A549 (cell line): ENCODE measurements at regions not wholly inside any gene's neighbourhood (a gene's known extent, or its start where the extent isn't known, plus 50 kb on each side); places are given as distances from the start of the nearest gene placed in this dataset.
"Not testable (repeated sequence)": the region's sequence is repeated elsewhere in the genome, so short reads cannot be mapped to it uniquely, and the experiment has no call there.

Experiments
- ATAC-seq, 2 experiments: fragments of 200-7000 bp in 1 of 2; fragments of >200 bp in 1 of 2; cut with Nextera tagmentation in 1 of 2; cut with Tn5 transposase in 1 of 2; 3 replicates each; pipeline versions ENCODE4 v1.8.0 to v1.9.1; 2018 to 2020; ENCODE audit warnings: mild to moderate bottlenecking in 1 of 2, moderate library complexity in 1 of 2
- CTCF ChIA-PET: fragments of 300-600 bp; sonication (Branson Sonifier 250); formaldehyde crosslinking; extraction: SDS; loops from one replicate; lab custom pipeline; 2021; ENCODE audit warnings: antibody characterized with exemption, inconsistent platforms; lab: Yijun Ruan, JAX
- POLR2A ChIA-PET: fragments of 350-600 bp; formaldehyde crosslinking; extraction: SDS; loops from one replicate; lab custom pipeline; 2021; ENCODE audit warnings: antibody characterized with exemption, inconsistent platforms; lab: Yijun Ruan, JAX
- DNase-seq, 2 experiments: peaks; one replicate each; pipeline versions ENCODE4 v3.0.0 to v3.0.0-alpha.2; 2011 to 2016; ENCODE audit warnings: low read depth in 1 of 2, low spot score in 1 of 2
- FAIRE-seq: peaks from 2 replicates; lab custom pipeline; 2011; peaks lifted over from hg19 to GRCh38; lab: Jason Lieb, UNC
- H3K27ac ChIP-seq, 2 experiments: fragments of >200 bp; sonication (Bioruptor Twin); formaldehyde crosslinking; 3 replicates each; pipeline ENCODE4 v1.5.1; 2016 to 2017
- H3K4me1 ChIP-seq: fragments of >200 bp; sonication (Bioruptor Twin); formaldehyde crosslinking; 3 replicates; pipeline ENCODE4 v1.6.1; 2016
- H3K4me2 ChIP-seq: fragments of >200 bp; sonication (Bioruptor Twin); formaldehyde crosslinking; 3 replicates; pipeline ENCODE4 v1.6.1; 2016
- H3K4me3 ChIP-seq: fragments of >200 bp; sonication (Bioruptor Twin); formaldehyde crosslinking; 3 replicates; pipeline ENCODE4 v1.5.1; 2016
- H3K9me3 ChIP-seq: fragments of >200 bp; sonication (Bioruptor Twin); formaldehyde crosslinking; 3 replicates; pipeline ENCODE4 v1.6.1; 2016
- CBX2 ChIP-seq: fragments of 200-600 bp; sonication (generic); IDR thresholded peaks from 2 replicates; pipeline ENCODE4 v1.6.1; 2016; ENCODE audit warnings: low read depth, mild to moderate bottlenecking, borderline replicate concordance
- CBX8 ChIP-seq: fragments of 200-600 bp; sonication (generic); IDR thresholded peaks from 2 replicates; pipeline ENCODE4 v1.6.1; 2016
- CEBPB ChIP-seq, 2 experiments: fragments of >200 bp in 1 of 2; sonication (Bioruptor Twin) in 1 of 2; formaldehyde crosslinking in 1 of 2; IDR thresholded peaks; 2 replicates each; pipeline ENCODE4 v1.6.1; 2012 to 2016
- CHD4 ChIP-seq: fragments of 200-600 bp; sonication (generic); IDR thresholded peaks from 2 replicates; pipeline ENCODE4 v1.6.1; 2016; ENCODE audit warnings: antibody characterized with exemption, mild to moderate bottlenecking, borderline replicate concordance
- EP300 ChIP-seq, 2 experiments: fragments of >200 bp; sonication (Bioruptor Twin); formaldehyde crosslinking; IDR thresholded peaks; 2 replicates in 1 of 2; 3 replicates in 1 of 2; pipeline ENCODE4 v1.6.1; 2016 to 2017
- ESRRA ChIP-seq: fragments of 150-350 bp; IDR thresholded peaks from 2 replicates; pipeline ENCODE4 v1.6.1; 2014; ENCODE audit warnings: mild to moderate bottlenecking, low read length, borderline replicate concordance
- FOSB ChIP-seq: fragments of 250-450 bp; sonication (Bioruptor Pico); IDR thresholded peaks from 2 replicates; pipeline ENCODE4 v1.5.0; 2020; ENCODE audit warnings: mild to moderate bottlenecking, moderate library complexity
- FOXS1 ChIP-seq: fragments of 250-450 bp; sonication (Bioruptor Pico); IDR thresholded peaks from 2 replicates; pipeline ENCODE4 v1.5.0; 2020; ENCODE audit warnings: mild to moderate bottlenecking, moderate library complexity
- GATA3 ChIP-seq: IDR thresholded peaks from 2 replicates; pipeline ENCODE4 v1.6.1; 2012; ENCODE audit warnings: borderline replicate concordance
- HDAC2 ChIP-seq: fragments of 200-600 bp; sonication (generic); IDR thresholded peaks from 2 replicates; pipeline ENCODE4 v1.6.1; 2016
- HES2 ChIP-seq: fragments of >200 bp; sonication (Bioruptor Twin); formaldehyde crosslinking; IDR thresholded peaks from 2 replicates; pipeline ENCODE4 v1.6.1; 2016
- HOXB13 ChIP-seq: fragments of 250-450 bp; sonication (Bioruptor Pico); IDR thresholded peaks from 2 replicates; pipeline ENCODE4 v1.5.0; 2020; ENCODE audit warnings: low read depth, mild to moderate bottlenecking, moderate library complexity
- JUN ChIP-seq, 2 experiments: fragments of >200 bp; sonication (Bioruptor Twin); formaldehyde crosslinking; IDR thresholded peaks; 2 replicates in 1 of 2; 3 replicates in 1 of 2; pipeline ENCODE4 v1.6.1; 2016 to 2017
- JUNB ChIP-seq: fragments of >200 bp; sonication (Bioruptor Twin); formaldehyde crosslinking; IDR thresholded peaks from 2 replicates; pipeline ENCODE4 v1.6.1; 2016
- KDM5A ChIP-seq: fragments of 200-600 bp; sonication (generic); IDR thresholded peaks from 2 replicates; pipeline ENCODE4 v1.6.1; 2016; ENCODE audit warnings: antibody characterized with exemption, mild to moderate bottlenecking
- MAFK ChIP-seq: fragments of 450-650 bp; IDR thresholded peaks from 2 replicates; pipeline ENCODE4 v1.6.1; 2014; ENCODE audit not compliant: partially characterized antibody
- MAX ChIP-seq: IDR thresholded peaks from 2 replicates; pipeline ENCODE4 v1.6.1; 2012
- MAZ ChIP-seq: fragments of 150-350 bp; IDR thresholded peaks from 2 replicates; pipeline ENCODE4 v1.6.1; 2014; ENCODE audit warnings: antibody characterized with exemption, low read depth, low read length, borderline replicate concordance
- NR3C1 ChIP-seq: fragments of >200 bp; sonication (Bioruptor Twin); formaldehyde crosslinking; IDR thresholded peaks from 3 replicates; pipeline ENCODE4 v1.6.1; 2017
- PBX3 ChIP-seq: IDR thresholded peaks from 2 replicates; pipeline ENCODE4 v1.6.1; 2012
- PHF8 ChIP-seq: fragments of 200-600 bp; sonication (generic); IDR thresholded peaks from 2 replicates; pipeline ENCODE4 v1.6.1; 2016; ENCODE audit warnings: low read depth, mild to moderate bottlenecking, antibody characterized with exemption, moderate library complexity, borderline replicate concordance
- POLR2A ChIP-seq: IDR thresholded peaks from 2 replicates; pipeline ENCODE4 v1.6.1; 2012; ENCODE audit warnings: mild to moderate bottlenecking, low read length
- POLR2AphosphoS2 ChIP-seq: conservative IDR thresholded peaks from 2 replicates; pipeline ENCODE4 v1.6.1; 2012; ENCODE audit warnings: low read length, improper control_type of control experiment, inconsistent platforms
- SMC3 ChIP-seq: fragments of >200 bp; sonication (Bioruptor Twin); formaldehyde crosslinking; IDR thresholded peaks from 3 replicates; pipeline ENCODE4 v1.6.1; 2018; ENCODE audit warnings: inconsistent platforms
- SREBF2 ChIP-seq: fragments of 450-650 bp; IDR thresholded peaks from 2 replicates; pipeline ENCODE4 v1.6.1; 2014; ENCODE audit warnings: mild to moderate bottlenecking, moderate library complexity
- TP53 ChIP-seq: fragments of 250-450 bp; sonication (Bioruptor Pico); IDR thresholded peaks from 2 replicates; pipeline ENCODE4 v1.5.0; 2021; ENCODE audit warnings: mild to moderate bottlenecking, moderate library complexity
- USF2 ChIP-seq: fragments of 450-650 bp; IDR thresholded peaks from 2 replicates; pipeline ENCODE4 v1.6.1; 2014; ENCODE audit warnings: antibody characterized with exemption
- ZNF302 ChIP-seq: fragments of 250-450 bp; sonication (Bioruptor Pico); IDR thresholded peaks from 2 replicates; pipeline ENCODE4 v1.9.0; 2021; ENCODE audit warnings: inconsistent platforms, mild to moderate bottlenecking, moderate library complexity
- WGBS: methylation state at CpG from one replicate; pipeline ENCODE4 v1.1.6; 2017; ENCODE audit errors: missing lambda C conversion rate; 5-methylcytosine and 5-hydroxymethylcytosine counted together

- DNase-seq (no peak), FAIRE-seq (no peak)
- CTCF ChIA-PET, result no interaction called here
- H3K4me3 ChIP-seq, result no peak overlapping the region
- TF ChIP-seq KDM5A, result no peak
- no peak for TF ChIP-seq SREBF2
- TF ChIP-seq CBX2, result no peak
- no peak for TF ChIP-seq CHD4
- no peak for TF ChIP-seq PHF8
- TF ChIP-seq ESRRA, result no peak
- no peak for TF ChIP-seq HOXB13 (CRISPR knock-in tag)
- no peak for TF ChIP-seq MAX
- no peak for TF ChIP-seq NR3C1
- no peak for TF ChIP-seq MAFK
- TF ChIP-seq FOXS1 (CRISPR knock-in tag), result no peak
- TF ChIP-seq HES2, result no peak
- no peak for TF ChIP-seq GATA3
- TF ChIP-seq, all 56 proteins: peak for 0
- POLR2A ChIA-PET, result no interaction called here
- H3K27ac ChIP-seq, result no peak overlapping the region
- ATAC-seq, result no peak
- no peaks in the 10 kb centered on the region for H3K9me3 ChIP-seq
- no peak overlapping the region for H3K4me2 ChIP-seq
- no peaks in the 10 kb centered on the region for H3K4me1 ChIP-seq
These were observed 64.9 kb upstream of the ZNF337 start for GRCh38 chr20:25761596-25761995.

- DNase-seq, ATAC-seq, CTCF ChIA-PET, H3K4me1 ChIP-seq, H3K9me3 ChIP-seq, H3K27ac ChIP-seq, FAIRE-seq, H3K4me3 ChIP-seq, POLR2A ChIA-PET, H3K4me2 ChIP-seq: not testable (repeated sequence)
- 14% methylated on average over 2 of the region's 2 CpGs for WGBS
These were observed 64.4 kb upstream of the ZNF337 start for GRCh38 chr20:25761046-25761445.

GRCh38 chr20:25750765-25751696 is 54.4 kb upstream of the ZNF337 start:
- CTCF ChIA-PET, result no interaction called here
- POLR2A ChIA-PET, result interaction anchor here (0.5 to 0.6 kb wide), 2 partner anchors 213 to 360 kb away, joined by 4 read pairs; partner anchors contain the start of gene ABHD12
- FAIRE-seq (no peak), ATAC-seq (peak; percentile 88 to 96), DNase-seq (peak; percentile 74 to 77)
- Histone ChIP-seq H3K4me1 (0 out of 3 replicates have a peak, but pooled peaks cover 3% of the 10 kb centered on the region), H3K4me2 (peak overlapping the region; percentile 91), H3K4me3 (peak overlapping the region; percentile 63), H3K27ac (peak overlapping the region; percentile 76 to 85), H3K9me3 (no peaks in the 10 kb centered on the region)
- peak; percentile 80 for TF ChIP-seq POLR2A
- TF ChIP-seq JUN (IDR thresholded peaks at IDR 0.05), result peak in 1 of 2 experiments; percentile 59; a peak in 1 of 5 replicates
- TF ChIP-seq HDAC2, result no peak
- WGBS, result 28% methylated on average over 32 of the region's 36 CpGs

GRCh38 chr20:25750220-25750764 is 53.6 kb upstream of the ZNF337 start:
- DNase-seq, result no peak
- 69% methylated on average over 9 of the region's 9 CpGs for WGBS
- ChIA-PET POLR2A (interaction anchor here (0.5 to 0.6 kb wide), 2 partner anchors 212 to 359 kb away, joined by 4 read pairs; partner anchors contain the start of gene ABHD12), CTCF (no interaction called here)
- FAIRE-seq, result no peak
- ATAC-seq, result peak in 1 of 2 experiments; percentile 5; a peak in 2 of 6 replicates
- Histone ChIP-seq H3K27ac (peak overlapping the region; percentile 76 to 85), H3K4me2 (peak overlapping the region; percentile 91), H3K4me3 (peak overlapping the region; percentile 63), H3K4me1 (0 out of 3 replicates have a peak, but pooled peaks cover 3% of the 10 kb centered on the region), H3K9me3 (no peaks in the 10 kb centered on the region)
- TF ChIP-seq CBX8 (no peak), KDM5A (no peak), PHF8 (no peak), ZNF302 (CRISPR knock-in tag) (no peak), PBX3 (no peak), TP53 (CRISPR knock-in tag) (no peak), HOXB13 (CRISPR knock-in tag) (no peak), EP300 (IDR thresholded peaks at IDR 0.05) (no peak), MAZ (no peak), SREBF2 (no peak), POLR2AphosphoS2 (no peak), JUNB (no peak), CBX2 (no peak), FOSB (CRISPR knock-in tag) (no peak), CEBPB (IDR thresholded peaks at IDR 0.05) (no peak), SMC3 (no peak), USF2 (no peak)
